ENCODE measurements at regions not wholly inside any gene's neighbourhood (a gene's known extent, or its start where the extent isn't known, plus 50 kb on each side); places are given as distances from the start of the nearest gene placed in this dataset.

DNA sequence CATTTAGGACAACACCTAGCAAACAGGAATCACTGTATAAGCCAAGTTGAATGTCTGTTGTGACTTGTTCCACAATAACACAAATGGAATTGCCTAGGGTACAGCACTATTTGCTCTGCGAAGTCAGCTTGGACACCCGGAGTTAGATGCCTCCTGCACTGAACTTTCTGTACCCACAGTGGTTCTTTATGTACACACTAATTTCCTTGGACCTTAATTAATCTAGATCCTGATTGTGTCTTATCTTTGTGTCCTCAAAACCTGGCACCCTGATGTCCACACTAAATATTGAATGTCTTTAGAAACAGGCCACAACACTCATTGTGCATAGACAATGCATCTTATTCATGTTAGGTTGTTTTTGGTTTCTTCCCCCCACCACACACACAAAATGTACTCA, 278.9 kb upstream of the NR2F2 start:
- TF ChIP-seq, protein P1, sequence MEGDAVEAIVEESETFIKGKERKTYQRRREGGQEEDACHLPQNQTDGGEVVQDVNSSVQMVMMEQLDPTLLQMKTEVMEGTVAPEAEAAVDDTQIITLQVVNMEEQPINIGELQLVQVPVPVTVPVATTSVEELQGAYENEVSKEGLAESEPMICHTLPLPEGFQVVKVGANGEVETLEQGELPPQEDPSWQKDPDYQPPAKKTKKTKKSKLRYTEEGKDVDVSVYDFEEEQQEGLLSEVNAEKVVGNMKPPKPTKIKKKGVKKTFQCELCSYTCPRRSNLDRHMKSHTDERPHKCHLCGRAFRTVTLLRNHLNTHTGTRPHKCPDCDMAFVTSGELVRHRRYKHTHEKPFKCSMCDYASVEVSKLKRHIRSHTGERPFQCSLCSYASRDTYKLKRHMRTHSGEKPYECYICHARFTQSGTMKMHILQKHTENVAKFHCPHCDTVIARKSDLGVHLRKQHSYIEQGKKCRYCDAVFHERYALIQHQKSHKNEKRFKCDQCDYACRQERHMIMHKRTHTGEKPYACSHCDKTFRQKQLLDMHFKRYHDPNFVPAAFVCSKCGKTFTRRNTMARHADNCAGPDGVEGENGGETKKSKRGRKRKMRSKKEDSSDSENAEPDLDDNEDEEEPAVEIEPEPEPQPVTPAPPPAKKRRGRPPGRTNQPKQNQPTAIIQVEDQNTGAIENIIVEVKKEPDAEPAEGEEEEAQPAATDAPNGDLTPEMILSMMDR (IDR thresholded peaks at IDR 0.05), result no peak
- no peak for TF ChIP-seq POLR2A (IDR thresholded peaks at IDR 0.05)
